ENCODE measurements at regions not wholly inside any gene's neighbourhood (a gene's known extent, or its start where the extent isn't known, plus 50 kb on each side); places are given as distances from the start of the nearest gene placed in this dataset.
"Not testable (repeated sequence)": the region's sequence is repeated elsewhere in the genome, so short reads cannot be mapped to it uniquely, and the experiment has no call there.

- not testable (repeated sequence) for DNase-seq; H3K27ac Mint-ChIP-seq; H3K4me3 Mint-ChIP-seq; H3K36me3 Mint-ChIP-seq (ENCODE audit: low read depth); H3K27me3 Mint-ChIP-seq; ATAC-seq; H3K9me3 Mint-ChIP-seq; H3K4me1 Mint-ChIP-seq
Measured at GRCh38 chr1:121494796-121495195, 310.0 kb downstream of the SRGAP2C start.

GRCh38 chr1:121511455-121511854, 326.7 kb downstream of the SRGAP2C start:
- peak; percentile 27 for DNase-seq
- peak; percentile 77 for ATAC-seq
- Mint-ChIP-seq H3K27ac (peak overlapping the region; percentile 53), H3K4me1 (peaks cover 37% of the 10 kb centered on the region), H3K9me3 (peaks cover 30% of the 10 kb centered on the region)
- not testable (repeated sequence) for H3K36me3 Mint-ChIP-seq (ENCODE audit: low read depth); H3K27me3 Mint-ChIP-seq; H3K4me3 Mint-ChIP-seq

- Mint-ChIP-seq H3K4me1 (peaks cover 39% of the 10 kb centered on the region), H3K27ac (peak overlapping the region; percentile 53), H3K9me3 (peaks cover 28% of the 10 kb centered on the region)
- H3K4me3 Mint-ChIP-seq; H3K27me3 Mint-ChIP-seq; H3K36me3 Mint-ChIP-seq (ENCODE audit: low read depth); DNase-seq; ATAC-seq: not testable (repeated sequence)
Measured at GRCh38 chr1:121511876-121512275, 327.1 kb downstream of the SRGAP2C start.

GRCh38 chr1:121515235-121515634, 330.5 kb downstream of the SRGAP2C start:
- Mint-ChIP-seq H3K36me3 (ENCODE audit: low read depth) (no peaks in the 10 kb centered on the region), H3K9me3 (peaks cover 5% of the 10 kb centered on the region), H3K27me3 (no peaks in the 10 kb centered on the region), H3K4me1 (peaks cover 67% of the 10 kb centered on the region), H3K27ac (no peak overlapping the region), H3K4me3 (no peak overlapping the region)
- ATAC-seq (no peak), DNase-seq (no peak)

GRCh38 chr1:121516234-121516967, 331.6 kb downstream of the SRGAP2C start:
- H3K27ac Mint-ChIP-seq = peak overlapping the region; percentile 67
- H3K27me3 Mint-ChIP-seq = no peaks in the 10 kb centered on the region
- peaks cover 68% of the 10 kb centered on the region for H3K4me1 Mint-ChIP-seq
- no peaks in the 10 kb centered on the region for H3K9me3 Mint-ChIP-seq
- DNase-seq (peak; percentile 32), ATAC-seq (peak; percentile 57)
- H3K36me3 Mint-ChIP-seq (ENCODE audit: low read depth) = no peaks in the 10 kb centered on the region
- peak overlapping the region; percentile 87 for H3K4me3 Mint-ChIP-seq

GRCh38 chr1:121517586-121518230, 332.9 kb downstream of the SRGAP2C start:
- no peak for DNase-seq
- Mint-ChIP-seq H3K36me3 (ENCODE audit: low read depth) (no peaks in the 10 kb centered on the region), H3K27me3 (no peaks in the 10 kb centered on the region), H3K9me3 (no peaks in the 10 kb centered on the region), H3K4me1 (peaks cover 57% of the 10 kb centered on the region), H3K4me3 (peak overlapping the region; percentile 87), H3K27ac (no peak overlapping the region)
- ATAC-seq = no peak

- H3K27ac Mint-ChIP-seq = peak overlapping the region; percentile 92
- H3K4me1 Mint-ChIP-seq = peaks cover 57% of the 10 kb centered on the region
- ATAC-seq (no peak), DNase-seq (no peak)
- H3K4me3 Mint-ChIP-seq = peak overlapping the region; percentile 87
- no peaks in the 10 kb centered on the region for H3K27me3 Mint-ChIP-seq
- H3K36me3 Mint-ChIP-seq (ENCODE audit: low read depth) = no peaks in the 10 kb centered on the region
- H3K9me3 Mint-ChIP-seq = no peaks in the 10 kb centered on the region
Measured at GRCh38 chr1:121518726-121519041, 333.9 kb downstream of the SRGAP2C start.

- peak overlapping the region; percentile 87 for H3K4me3 Mint-ChIP-seq
- H3K4me1 Mint-ChIP-seq = peaks cover 57% of the 10 kb centered on the region
- ATAC-seq (peak; percentile 93), DNase-seq (peak; percentile 82)
- H3K36me3 Mint-ChIP-seq (ENCODE audit: low read depth) = no peaks in the 10 kb centered on the region
- H3K27me3 Mint-ChIP-seq = no peaks in the 10 kb centered on the region
- H3K9me3 Mint-ChIP-seq = no peaks in the 10 kb centered on the region
- peak overlapping the region; percentile 92 for H3K27ac Mint-ChIP-seq
Measured at GRCh38 chr1:121519042-121519755, 334.4 kb downstream of the SRGAP2C start.

- not testable (repeated sequence) for H3K36me3 Mint-ChIP-seq (ENCODE audit: low read depth); DNase-seq; ATAC-seq; H3K27me3 Mint-ChIP-seq; H3K9me3 Mint-ChIP-seq
- Mint-ChIP-seq H3K4me1 (peaks cover 52% of the 10 kb centered on the region), H3K27ac (peak overlapping the region; percentile 92), H3K4me3 (peak overlapping the region; percentile 87)
Measured at GRCh38 chr1:121519756-121520286, 335.0 kb downstream of the SRGAP2C start.

GRCh38 chr1:121522061-121522759, 337.4 kb downstream of the SRGAP2C start:
- no peak overlapping the region for H3K27ac Mint-ChIP-seq
- no peak for ATAC-seq

GRCh38 chr1:121523112-121523511, 338.3 kb downstream of the SRGAP2C start:
- not testable (repeated sequence) for H3K4me3 Mint-ChIP-seq; H3K27ac Mint-ChIP-seq; H3K27me3 Mint-ChIP-seq; DNase-seq; H3K9me3 Mint-ChIP-seq; ATAC-seq; H3K36me3 Mint-ChIP-seq (ENCODE audit: low read depth)
- peaks cover 26% of the 10 kb centered on the region for H3K4me1 Mint-ChIP-seq

More at GRCh38 chr1:121522061-121522759, 337.4 kb downstream of the SRGAP2C start:
- Mint-ChIP-seq H3K36me3 (ENCODE audit: low read depth) (no peaks in the 10 kb centered on the region), H3K4me3 (no peak overlapping the region), H3K4me1 (peaks cover 35% of the 10 kb centered on the region), H3K9me3 (peaks cover 7% of the 10 kb centered on the region), H3K27me3 (no peaks in the 10 kb centered on the region)
- DNase-seq = no peak

- Mint-ChIP-seq H3K4me1 (peaks cover 17% of the 10 kb centered on the region), H3K9me3 (peaks cover 7% of the 10 kb centered on the region), H3K27me3 (no peaks in the 10 kb centered on the region), H3K4me3 (no peak overlapping the region), H3K27ac (no peak overlapping the region), H3K36me3 (ENCODE audit: low read depth) (no peaks in the 10 kb centered on the region)
- no peak for DNase-seq
- no peak for ATAC-seq
Measured at GRCh38 chr1:121525355-121525754, 340.6 kb downstream of the SRGAP2C start.

GRCh38 chr1:121528958-121529357, 344.2 kb downstream of the SRGAP2C start:
- not testable (repeated sequence) for H3K4me1 Mint-ChIP-seq; H3K4me3 Mint-ChIP-seq; DNase-seq; H3K27me3 Mint-ChIP-seq; H3K9me3 Mint-ChIP-seq; H3K27ac Mint-ChIP-seq; H3K36me3 Mint-ChIP-seq (ENCODE audit: low read depth); ATAC-seq

- not testable (repeated sequence) for H3K27ac Mint-ChIP-seq, ATAC-seq
Measured at GRCh38 chr1:121530026-121530425, 345.3 kb downstream of the SRGAP2C start.

More at GRCh38 chr1:121530026-121530425, 345.3 kb downstream of the SRGAP2C start:
- not testable (repeated sequence) for DNase-seq; H3K27me3 Mint-ChIP-seq; H3K36me3 Mint-ChIP-seq (ENCODE audit: low read depth); H3K4me1 Mint-ChIP-seq; H3K9me3 Mint-ChIP-seq; H3K4me3 Mint-ChIP-seq
